Stomach (tissue), 4 donors: ENCODE measurements at regions not wholly inside any gene's neighbourhood (a gene's known extent, or its start where the extent isn't known, plus 50 kb on each side); places are given as distances from the start of the nearest gene placed in this dataset.

ENCODE experiments used
- CTCF ChIP-seq, 7 experiments: fragments of 450-650 bp in 4 of 7; fragments of 200-600 bp in 3 of 7; sonication (generic) in 3 of 7; IDR thresholded peaks; one replicate each; pipeline ENCODE4 v1.5.1; 2016 to 2019; ENCODE audit warnings: antibody characterized with exemption in 7 of 7, control low read depth in 2 of 7, mild to moderate bottlenecking in 1 of 7
- POLR2A ChIP-seq, 4 donors: fragments of 450-650 bp; IDR thresholded peaks; one replicate each; pipeline ENCODE4 v1.6.1; 2016; ENCODE audit warnings: antibody characterized with exemption in 4 of 4, control low read depth in 2 of 4, mild to moderate bottlenecking in 1 of 4, moderate library complexity in 1 of 4

DNA sequence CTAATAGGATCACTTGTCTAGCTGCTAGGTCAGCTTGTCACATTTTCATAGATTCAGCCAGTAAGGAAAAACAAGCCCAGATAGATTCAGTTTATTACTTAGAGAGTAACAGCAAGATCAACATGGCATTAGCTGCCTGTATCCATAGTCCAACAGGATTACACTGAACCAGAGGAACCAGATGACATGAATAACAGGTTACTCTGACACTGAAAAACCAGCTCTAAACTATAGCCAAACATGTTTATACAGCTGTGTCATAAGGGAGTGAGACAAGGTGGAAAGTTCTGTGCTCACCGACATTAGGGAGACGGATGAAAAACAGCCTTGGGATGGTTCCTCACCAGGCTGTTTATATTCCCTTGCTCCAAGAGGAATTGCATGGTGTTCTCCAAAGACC, 102.9 kb upstream of the EOLA2 start:
- TF ChIP-seq POLR2A (IDR thresholded peaks at IDR 0.05) (no peak), CTCF (IDR thresholded peaks at IDR 0.05) (no peak)
